D721Med (cell line): ENCODE measurements at regions not wholly inside any gene's neighbourhood (a gene's known extent, or its start where the extent isn't known, plus 50 kb on each side); places are given as distances from the start of the nearest gene placed in this dataset.

Experiments used
- DNase-seq: peaks from one replicate; pipeline ENCODE4 v3.0.0; 2011; ENCODE audit warnings: low spot score; ENCODE audit not compliant: insufficient read length
- FAIRE-seq: peaks from 2 replicates; lab custom pipeline; 2011; peaks lifted over from hg19 to GRCh38; lab: Jason Lieb, UNC
- TF ChIP-seq, protein P1 (sequence below): IDR thresholded peaks from 2 replicates; pipeline ENCODE4 v1.5.1; 2012; ENCODE audit warnings: mild to moderate bottlenecking, control low read depth; ENCODE audit not compliant: insufficient read depth; ENCODE audit errors: missing control alignments

DNA sequence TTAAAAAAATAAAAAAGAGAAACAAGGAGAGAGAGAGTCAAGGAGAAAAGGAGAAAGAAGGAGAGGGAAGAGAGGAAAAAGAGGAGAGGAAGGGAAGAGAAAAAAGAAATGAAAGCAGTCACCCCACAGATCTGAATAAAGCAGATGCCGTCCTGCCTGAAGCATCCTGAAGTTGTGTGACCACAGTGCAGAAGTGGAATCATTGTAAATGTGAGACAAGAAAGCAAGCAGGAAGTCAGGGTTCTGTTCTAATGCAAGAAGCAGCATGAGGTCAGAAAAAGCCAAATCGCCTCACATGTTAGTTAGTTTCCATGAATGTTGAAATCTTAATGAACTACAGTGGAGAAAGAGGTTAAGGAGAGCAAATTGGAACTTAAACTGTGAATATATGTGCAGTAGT lies 692.5 kb downstream of the CENPC start:
- FAIRE-seq (no peak), DNase-seq (no peak)

DNA sequence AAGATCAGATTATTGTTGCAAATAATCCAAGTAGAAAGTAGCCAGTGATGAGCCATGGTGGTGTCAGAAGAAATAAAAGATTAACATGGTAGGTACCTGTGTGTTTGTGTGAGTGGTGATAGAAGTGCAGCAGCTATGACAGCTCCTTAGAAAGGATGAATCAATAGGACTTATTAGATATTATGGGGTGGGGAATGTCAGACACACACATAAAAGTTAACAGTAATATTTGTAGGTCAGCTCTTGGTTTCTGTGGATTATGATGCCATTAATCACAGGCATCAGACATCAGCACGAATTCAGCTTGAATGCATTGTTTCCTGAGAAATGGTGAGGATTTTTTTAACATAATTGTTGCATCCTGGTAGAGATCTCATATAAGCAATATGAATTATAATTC lies 695.7 kb downstream of the CENPC start:
- TF ChIP-seq, protein P1, sequence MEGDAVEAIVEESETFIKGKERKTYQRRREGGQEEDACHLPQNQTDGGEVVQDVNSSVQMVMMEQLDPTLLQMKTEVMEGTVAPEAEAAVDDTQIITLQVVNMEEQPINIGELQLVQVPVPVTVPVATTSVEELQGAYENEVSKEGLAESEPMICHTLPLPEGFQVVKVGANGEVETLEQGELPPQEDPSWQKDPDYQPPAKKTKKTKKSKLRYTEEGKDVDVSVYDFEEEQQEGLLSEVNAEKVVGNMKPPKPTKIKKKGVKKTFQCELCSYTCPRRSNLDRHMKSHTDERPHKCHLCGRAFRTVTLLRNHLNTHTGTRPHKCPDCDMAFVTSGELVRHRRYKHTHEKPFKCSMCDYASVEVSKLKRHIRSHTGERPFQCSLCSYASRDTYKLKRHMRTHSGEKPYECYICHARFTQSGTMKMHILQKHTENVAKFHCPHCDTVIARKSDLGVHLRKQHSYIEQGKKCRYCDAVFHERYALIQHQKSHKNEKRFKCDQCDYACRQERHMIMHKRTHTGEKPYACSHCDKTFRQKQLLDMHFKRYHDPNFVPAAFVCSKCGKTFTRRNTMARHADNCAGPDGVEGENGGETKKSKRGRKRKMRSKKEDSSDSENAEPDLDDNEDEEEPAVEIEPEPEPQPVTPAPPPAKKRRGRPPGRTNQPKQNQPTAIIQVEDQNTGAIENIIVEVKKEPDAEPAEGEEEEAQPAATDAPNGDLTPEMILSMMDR: no peak
- no peak for FAIRE-seq
- no peak for DNase-seq

More for the DNA sequence above, 692.5 kb downstream of the CENPC start:
- TF ChIP-seq, protein P1: no peak

DNA sequence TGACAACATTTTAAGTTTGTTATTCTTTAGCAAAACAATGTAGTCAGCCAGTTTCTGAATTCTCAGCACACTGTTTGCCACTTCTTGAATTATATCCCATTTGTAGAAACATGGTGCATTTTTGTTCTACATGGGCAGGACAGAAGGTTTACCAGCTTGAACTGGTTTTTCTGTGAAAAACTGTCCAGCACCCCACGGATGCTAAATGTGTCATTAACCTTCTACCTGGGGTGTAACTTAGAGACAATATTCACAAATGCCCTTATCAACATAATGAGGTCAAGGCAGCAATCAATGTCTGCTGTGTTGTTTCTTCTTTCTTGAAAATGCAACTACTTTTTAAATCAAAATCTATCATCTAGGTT lies 702.6 kb downstream of the CENPC start:
- FAIRE-seq (no peak), DNase-seq (no peak)
- TF ChIP-seq, protein P1: no peak

DNA sequence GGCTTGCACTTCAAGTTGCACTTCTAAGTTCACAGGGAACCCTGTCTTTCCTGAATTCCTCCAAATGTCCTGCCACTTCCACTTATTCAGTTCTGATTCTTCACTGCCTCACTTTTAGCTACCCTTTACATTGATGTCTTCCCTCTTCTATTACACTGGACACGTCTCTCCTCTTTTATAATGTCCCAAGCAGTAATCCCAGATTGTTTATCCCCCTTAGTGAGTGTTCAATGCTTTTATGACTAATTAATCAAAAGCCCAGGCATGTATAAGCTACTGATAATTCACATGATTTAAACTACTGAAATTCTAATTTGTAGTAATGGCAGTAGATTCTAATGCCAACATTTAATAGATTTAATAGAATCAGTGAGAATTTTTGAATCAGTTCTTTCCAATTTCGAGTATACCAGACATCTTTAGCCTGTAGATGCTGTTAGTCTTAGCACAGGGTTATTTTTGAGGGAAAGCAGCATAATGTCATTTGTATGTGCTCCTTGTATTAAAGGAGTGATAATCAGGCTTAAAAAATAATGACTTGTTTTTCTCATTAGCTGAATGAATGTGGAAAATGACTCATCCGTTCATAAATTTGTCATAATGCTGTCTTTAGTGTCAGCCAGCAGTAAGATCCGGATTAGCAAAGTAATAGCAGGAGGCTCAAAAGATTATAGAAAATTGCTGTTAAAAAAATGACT lies 703.1 kb downstream of the CENPC start:
- DNase-seq: no peak
- TF ChIP-seq, protein P1: no peak
- peak; percentile 98 for FAIRE-seq

DNA sequence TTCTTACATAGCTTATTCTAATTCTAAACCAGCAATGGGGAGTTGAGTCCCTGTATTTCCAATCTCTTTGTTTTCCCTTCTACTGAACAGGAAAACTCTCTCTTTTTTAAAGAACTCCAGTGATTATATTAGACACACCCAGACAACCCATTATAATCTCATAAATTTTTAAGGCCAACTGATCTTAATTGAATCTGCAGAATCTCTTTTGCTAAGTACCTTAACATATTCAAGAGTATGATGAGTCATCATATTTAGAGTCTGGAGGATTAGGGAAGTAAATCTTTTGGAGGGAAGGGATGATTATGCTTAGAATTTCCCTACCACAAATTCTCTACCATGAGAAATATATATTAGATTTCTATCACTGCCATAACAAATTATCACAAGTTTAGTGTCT lies 705.1 kb downstream of the CENPC start:
- TF ChIP-seq, protein P1: no peak
- FAIRE-seq: peak; percentile 80
- DNase-seq: no peak

DNA sequence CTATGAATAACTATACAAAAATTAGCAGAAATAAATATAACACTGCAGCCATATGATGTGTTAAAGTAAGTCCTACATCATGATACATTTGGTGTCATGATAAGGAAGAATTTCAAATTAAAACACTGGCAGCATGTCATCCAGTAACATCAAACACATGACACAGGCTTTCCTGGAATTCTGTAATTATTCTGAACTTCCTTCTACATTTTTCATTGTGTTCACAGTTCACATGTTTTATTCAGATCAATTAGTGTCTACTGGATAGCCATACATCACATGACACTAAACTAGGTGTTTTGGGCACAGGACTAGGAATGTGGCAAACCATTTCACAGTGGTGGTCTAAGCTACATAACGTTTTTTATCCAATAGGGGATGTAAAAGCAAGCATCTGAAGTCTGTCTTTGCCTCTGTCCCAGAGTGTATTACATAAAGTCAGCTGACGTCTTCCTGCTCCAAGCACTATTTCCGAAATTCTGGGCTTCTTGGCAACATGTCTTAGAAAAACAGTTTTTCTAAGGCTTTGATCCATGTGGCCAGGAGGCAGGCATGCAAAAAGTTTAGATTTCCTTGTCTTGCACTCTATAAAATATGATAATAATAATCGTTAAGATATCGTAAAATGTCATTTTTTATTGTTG lies 707.9 kb downstream of the CENPC start:
- FAIRE-seq (no peak), DNase-seq (no peak)
- TF ChIP-seq, protein P1: no peak

DNA sequence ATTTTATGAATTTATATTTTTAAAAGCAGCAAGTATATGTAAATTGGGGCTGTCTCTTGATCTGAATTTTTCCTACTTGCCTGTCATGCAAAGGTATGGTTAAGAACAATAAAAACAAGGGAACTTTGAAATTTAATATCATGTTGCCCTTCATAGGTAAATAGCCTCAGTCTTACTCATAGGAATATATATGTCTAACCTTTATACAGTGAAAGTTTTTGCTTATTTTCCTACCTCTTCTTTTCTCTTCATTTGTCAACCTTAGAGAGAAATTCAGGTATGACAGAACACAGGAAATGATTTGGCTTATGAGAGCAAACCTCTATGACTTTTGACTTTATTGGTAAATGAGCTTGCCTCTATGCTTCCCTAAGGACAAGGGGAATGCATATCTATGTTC lies 716.0 kb downstream of the CENPC start:
- TF ChIP-seq, protein P1: no peak
- FAIRE-seq (no peak), DNase-seq (no peak)
